Upper lobe of left lung (tissue), 6 donors: ENCODE measurements at regions not wholly inside any gene's neighbourhood (a gene's known extent, or its start where the extent isn't known, plus 50 kb on each side); places are given as distances from the start of the nearest gene placed in this dataset.
A peak's percentile ranks its signal among the peaks of the same experiment; 100 is the strongest.

Source experiments
- ATAC-seq, 2 donors: fragments of 200-7000 bp; cut with Tn5 transposase; one replicate each; pipeline ENCODE4 v1.9.1; 2022; ENCODE audit warnings: mild to moderate bottlenecking in 2 of 2, moderate library complexity in 2 of 2; ENCODE audit not compliant: low FRiP score in 2 of 2
- DNase-seq, 2 donors: peaks; one replicate each; pipeline ENCODE4 v3.0.0-alpha.2; 2019 to 2020
- H3K27ac ChIP-seq, 4 donors: fragments of 200-600 bp; sonication (generic); one replicate each; pipeline ENCODE4 v1.5.1; 2016 to 2019
- H3K27me3 ChIP-seq, 4 donors: fragments of 200-600 bp; sonication (generic); one replicate each; pipeline ENCODE4 v1.5.1; 2017 to 2019
- H3K36me3 ChIP-seq, 4 donors: fragments of 200-600 bp; sonication (generic); one replicate each; pipeline ENCODE4 v1.5.1; 2016 to 2019
- H3K4me1 ChIP-seq, 4 donors: fragments of 200-600 bp; sonication (generic); one replicate each; pipeline ENCODE4 v1.5.1; 2018 to 2019
- H3K4me3 ChIP-seq, 4 donors: fragments of 200-600 bp; sonication (generic); one replicate each; pipeline ENCODE4 v1.5.1; 2017 to 2019; ENCODE audit warnings: mild to moderate bottlenecking in 2 of 4, moderate library complexity in 1 of 4
- H3K9me3 ChIP-seq, 4 donors: fragments of 200-600 bp; sonication (generic); one replicate each; pipeline ENCODE4 v1.5.1; 2018 to 2019
- CTCF ChIP-seq, 6 experiments: fragments of 450-650 bp in 4 of 6; fragments of 200-600 bp in 2 of 6; sonication (generic) in 2 of 6; IDR thresholded peaks; one replicate each; pipeline ENCODE4 v1.5.1; 2016 to 2019; ENCODE audit warnings: antibody characterized with exemption in 6 of 6
- EP300 ChIP-seq, 4 donors: sonication (generic); formaldehyde crosslinking; IDR thresholded peaks; one replicate each; pipeline ENCODE4 v1.5.1; 2017; ENCODE audit warnings: antibody characterized with exemption in 4 of 4, control low read depth in 2 of 4
- POLR2A ChIP-seq, 4 donors: fragments of 450-650 bp; IDR thresholded peaks; one replicate each; pipeline ENCODE4 v1.5.1; 2016 to 2017; ENCODE audit warnings: antibody characterized with exemption in 4 of 4, mild to moderate bottlenecking in 2 of 4
- POLR2AphosphoS5 ChIP-seq, 2 donors: sonication (generic); formaldehyde crosslinking; IDR thresholded peaks; one replicate each; pipeline ENCODE4 v1.5.1; 2017; ENCODE audit warnings: antibody characterized with exemption in 2 of 2
- WGBS, 2 donors: methylation state at CpG; one replicate each; pipeline ENCODE4 v1.1.5; 2017 to 2018; 5-methylcytosine and 5-hydroxymethylcytosine counted together
- donor health status: DM: no; HTN: no; CAD: no; lungs with moderate emphysema.
- donor health status: DM: no; HTN: yes; CAD: no; lungs with severe emphysema.

DNA sequence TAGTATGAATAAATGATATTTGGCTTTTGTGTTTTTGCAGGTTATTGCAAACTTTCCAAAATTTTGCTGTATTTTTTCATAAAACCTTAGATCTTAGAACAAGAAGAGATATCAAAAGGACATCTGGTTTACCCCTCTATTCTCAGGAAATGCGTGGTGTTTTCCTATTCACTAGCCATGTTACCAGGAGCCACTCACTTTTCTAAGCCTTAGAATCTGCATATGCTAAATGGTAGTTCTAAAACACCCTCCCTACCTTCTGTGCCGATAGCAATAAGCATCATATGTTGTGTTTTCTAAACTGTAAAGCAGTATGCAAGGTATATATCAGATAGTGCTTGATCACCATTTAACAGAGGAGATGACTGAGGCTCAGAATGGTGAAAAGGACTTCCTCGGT is 715.0 kb upstream of the CELF2 start:
- no peaks in the 10 kb centered on the region for H3K27me3 ChIP-seq
- H3K4me1 ChIP-seq: no peaks in the 10 kb centered on the region
- TF ChIP-seq EP300 (IDR thresholded peaks at IDR 0.05) (no peak), CTCF (IDR thresholded peaks at IDR 0.05) (no peak), POLR2AphosphoS5 (IDR thresholded peaks at IDR 0.05) (no peak), POLR2A (IDR thresholded peaks at IDR 0.05) (no peak)
- no peaks in the 10 kb centered on the region for H3K9me3 ChIP-seq
- H3K36me3 ChIP-seq: no peaks in the 10 kb centered on the region
- ATAC-seq (no peak), DNase-seq (no peak)
- WGBS, 2 donors: 77 to 84% methylated on average over 3 of the region's 3 CpGs
- H3K27ac ChIP-seq: no peak overlapping the region
- no peak overlapping the region for H3K4me3 ChIP-seq

GRCh38 chr10:10307036-10307435 is 710.6 kb upstream of the CELF2 start:
- no peak for TF ChIP-seq EP300 (IDR thresholded peaks at IDR 0.05)
- no peak for TF ChIP-seq POLR2AphosphoS5 (IDR thresholded peaks at IDR 0.05)
- no peak for TF ChIP-seq CTCF (IDR thresholded peaks at IDR 0.05)
- no peak for TF ChIP-seq POLR2A (IDR thresholded peaks at IDR 0.05)
- no peak overlapping the region for H3K27ac ChIP-seq
- no peaks in the 10 kb centered on the region for H3K4me1 ChIP-seq
- H3K36me3 ChIP-seq: no peaks in the 10 kb centered on the region
- ATAC-seq: no peak
- H3K27me3 ChIP-seq: no peaks in the 10 kb centered on the region
- WGBS, 2 donors: 77 to 96% methylated on average over 5 of the region's 5 CpGs
- H3K4me3 ChIP-seq: no peak overlapping the region
- no peak for DNase-seq
- H3K9me3 ChIP-seq: no peaks in the 10 kb centered on the region

DNA sequence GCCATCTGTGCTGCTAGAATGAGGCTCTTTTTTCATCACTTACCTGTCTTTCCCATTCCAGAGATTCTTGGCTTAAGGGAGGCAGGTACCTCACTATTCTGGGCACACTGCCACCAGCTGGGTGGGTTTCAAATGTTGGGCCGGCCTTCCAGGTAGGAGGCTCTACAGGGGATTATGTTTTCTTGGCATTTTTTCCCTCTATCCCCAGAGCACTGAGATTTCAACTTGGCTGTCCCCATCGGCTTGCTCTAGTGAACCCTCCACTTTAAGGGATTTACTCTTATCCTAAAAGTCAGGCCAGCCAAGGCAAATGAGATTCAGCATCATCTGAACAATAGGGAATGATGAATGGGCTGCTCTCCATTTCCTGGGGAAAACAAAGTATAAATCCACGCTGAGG is 710.1 kb upstream of the CELF2 start:
- WGBS, 2 donors: 55 to 72% methylated on average over 3 of the region's 3 CpGs
- Histone ChIP-seq H3K9me3 (no peaks in the 10 kb centered on the region), H3K27ac (no peak overlapping the region), H3K4me1 (no peaks in the 10 kb centered on the region), H3K36me3 (no peaks in the 10 kb centered on the region), H3K4me3 (no peak overlapping the region), H3K27me3 (no peaks in the 10 kb centered on the region)
- TF ChIP-seq POLR2A (IDR thresholded peaks at IDR 0.05): no peak
- TF ChIP-seq CTCF (IDR thresholded peaks at IDR 0.05): no peak
- DNase-seq: no peak
- no peak for ATAC-seq

DNA sequence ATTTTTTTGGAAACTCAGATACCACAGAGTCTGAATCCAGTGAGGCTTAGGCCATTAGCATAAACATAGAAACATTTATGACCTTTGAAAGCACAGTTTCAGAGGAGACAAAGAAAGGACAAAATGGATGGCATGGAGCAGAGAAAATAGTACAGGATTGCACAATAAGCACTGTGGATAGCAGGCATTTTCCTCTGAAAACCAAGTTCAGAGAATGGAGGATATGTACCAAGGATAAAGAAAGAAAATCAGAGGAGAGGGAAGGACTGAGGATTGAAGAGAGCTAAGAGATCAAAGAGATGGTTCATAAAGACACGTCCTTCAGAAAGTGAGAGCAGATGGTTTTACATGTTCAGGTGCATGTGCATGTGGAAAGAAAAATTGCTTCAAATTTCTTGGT is 707.2 kb upstream of the CELF2 start:
- DNase-seq (no peak), ATAC-seq (no peak)
- TF ChIP-seq EP300 (IDR thresholded peaks at IDR 0.05) (no peak), POLR2AphosphoS5 (IDR thresholded peaks at IDR 0.05) (no peak), POLR2A (IDR thresholded peaks at IDR 0.05) (no peak), CTCF (IDR thresholded peaks at IDR 0.05) (no peak)
- Histone ChIP-seq H3K9me3 (no peaks in the 10 kb centered on the region), H3K36me3 (no peaks in the 10 kb centered on the region), H3K4me1 (no peaks in the 10 kb centered on the region), H3K27ac (no peak overlapping the region), H3K27me3 (no peaks in the 10 kb centered on the region), H3K4me3 (no peak overlapping the region)
- 78 to 84% methylated on average over 1 of the region's 1 CpG for WGBS, 2 donors

GRCh38 chr10:10311966-10312365 is 705.7 kb upstream of the CELF2 start:
- ATAC-seq: peak in 1 of 2 donors; percentile 50

More at GRCh38 chr10:10311966-10312365, 705.7 kb upstream of the CELF2 start:
- Histone ChIP-seq H3K27ac (no peak overlapping the region), H3K4me1 (no peaks in the 10 kb centered on the region), H3K36me3 (no peaks in the 10 kb centered on the region), H3K9me3 (no peaks in the 10 kb centered on the region), H3K4me3 (no peak overlapping the region), H3K27me3 (no peaks in the 10 kb centered on the region)
- DNase-seq: no peak
- no peak for TF ChIP-seq CTCF (IDR thresholded peaks at IDR 0.05)
- TF ChIP-seq EP300 (IDR thresholded peaks at IDR 0.05): no peak
- no peak for TF ChIP-seq POLR2A (IDR thresholded peaks at IDR 0.05)
- WGBS, 2 donors: 79 to 85% methylated on average over 2 of the region's 2 CpGs
